Adrenal gland (tissue), 9 donors: ENCODE measurements at regions not wholly inside any gene's neighbourhood (a gene's known extent, or its start where the extent isn't known, plus 50 kb on each side); places are given as distances from the start of the nearest gene placed in this dataset.

Source experiments
- DNase-seq, 7 donors: peaks; one replicate each; pipeline ENCODE4 v3.0.0-alpha.2; 2019 to 2020
- H3K27ac ChIP-seq, 5 donors: fragments of 200-600 bp; sonication (generic) in 4 of 5; 1 replicate in 3 of 5; 2 replicates in 2 of 5; pipeline versions ENCODE4 v1.5.1 to v1.8.0; 2016 to 2020; ENCODE audit warnings: mild to moderate bottlenecking in 1 of 5
- H3K27me3 ChIP-seq: fragments of 200-600 bp; 2 replicates; pipeline ENCODE4 v1.8.0; 2021
- H3K36me3 ChIP-seq, 2 donors: fragments of 200-600 bp; replicated peaks in 1 of 2; 1 replicate in 1 of 2; 2 replicates in 1 of 2; pipeline versions ENCODE4 v1.5.1 to v1.8.0; 2018 to 2022
- H3K4me1 ChIP-seq, 2 donors: fragments of 200-600 bp; replicated peaks in 1 of 2; 1 replicate in 1 of 2; 2 replicates in 1 of 2; pipeline versions ENCODE4 v1.5.1 to v1.8.0; 2018 to 2021
- H3K4me3 ChIP-seq, 4 donors: fragments of 200-600 bp; sonication (generic) in 3 of 4; one replicate each; pipeline ENCODE4 v1.5.1; 2016 to 2018
- H3K9me3 ChIP-seq, 3 donors: fragments of 200-600 bp; sonication (generic) in 1 of 3; replicated peaks in 1 of 3; 1 replicate in 2 of 3; 2 replicates in 1 of 3; pipeline versions ENCODE4 v1.5.1 to v1.8.0; 2016 to 2021
- POLR2A ChIP-seq, 2 donors: fragments of 450-650 bp; IDR thresholded peaks; one replicate each; pipeline ENCODE4 v1.6.1; 2017; ENCODE audit warnings: antibody characterized with exemption in 2 of 2, mild to moderate bottlenecking in 2 of 2, moderate library complexity in 1 of 2
- WGBS, 4 donors: extraction: QIAGEN DNeasy Blood & Tissue Kit in 2 of 4; methylation state at CpG; one replicate each; pipeline versions ENCODE4 v1.1.5 to v1.1.7; 2013 to 2017; 5-methylcytosine and 5-hydroxymethylcytosine counted together
- intact Hi-C, 2 donors: fragments of 100-400 bp; cut with DNase I; formaldehyde crosslinking; loops; one replicate each; pipeline versions ENCODE4 v1.14.1 to v1.15.0; 2022 to 2023
- TF ChIP-seq, protein P1 (sequence below), 6 experiments: fragments of 450-650 bp in 4 of 6; fragments of 200-600 bp in 2 of 6; sonication (generic) in 1 of 6; IDR thresholded peaks; 1 replicate in 5 of 6; 2 replicates in 1 of 6; pipeline versions ENCODE4 v1.5.1 to v1.8.0; 2016 to 2021; ENCODE audit warnings: antibody characterized with exemption in 6 of 6, mild to moderate bottlenecking in 2 of 6, moderate library complexity in 1 of 6
- donor health status: healthy with polysubstance abuse.
- donor health status: Bipolar disorder and iron deficiency.
- donor health status: DM: yes; HTN: yes; CAD: no.
- donor health status: DM: no; HTN: no; CAD: no.
- donor health status: DM: no; HTN: no; CAD: no.

GRCh38 chr6:91106083-91106482, 519.2 kb upstream of the MAP3K7 start:
- Histone ChIP-seq H3K27me3 (no peaks in the 10 kb centered on the region), H3K9me3 (no peaks in the 10 kb centered on the region), H3K4me1 (no peaks in the 10 kb centered on the region), H3K36me3 (no peaks in the 10 kb centered on the region), H3K4me3 (no peak overlapping the region), H3K27ac (no peak overlapping the region)
- no peak for DNase-seq
- TF ChIP-seq, protein P1, sequence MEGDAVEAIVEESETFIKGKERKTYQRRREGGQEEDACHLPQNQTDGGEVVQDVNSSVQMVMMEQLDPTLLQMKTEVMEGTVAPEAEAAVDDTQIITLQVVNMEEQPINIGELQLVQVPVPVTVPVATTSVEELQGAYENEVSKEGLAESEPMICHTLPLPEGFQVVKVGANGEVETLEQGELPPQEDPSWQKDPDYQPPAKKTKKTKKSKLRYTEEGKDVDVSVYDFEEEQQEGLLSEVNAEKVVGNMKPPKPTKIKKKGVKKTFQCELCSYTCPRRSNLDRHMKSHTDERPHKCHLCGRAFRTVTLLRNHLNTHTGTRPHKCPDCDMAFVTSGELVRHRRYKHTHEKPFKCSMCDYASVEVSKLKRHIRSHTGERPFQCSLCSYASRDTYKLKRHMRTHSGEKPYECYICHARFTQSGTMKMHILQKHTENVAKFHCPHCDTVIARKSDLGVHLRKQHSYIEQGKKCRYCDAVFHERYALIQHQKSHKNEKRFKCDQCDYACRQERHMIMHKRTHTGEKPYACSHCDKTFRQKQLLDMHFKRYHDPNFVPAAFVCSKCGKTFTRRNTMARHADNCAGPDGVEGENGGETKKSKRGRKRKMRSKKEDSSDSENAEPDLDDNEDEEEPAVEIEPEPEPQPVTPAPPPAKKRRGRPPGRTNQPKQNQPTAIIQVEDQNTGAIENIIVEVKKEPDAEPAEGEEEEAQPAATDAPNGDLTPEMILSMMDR (IDR thresholded peaks at IDR 0.05): no peak
- no peak for TF ChIP-seq POLR2A (IDR thresholded peaks at IDR 0.05)
- intact Hi-C loops: no loop called here
- 38 to 60% (median 52%) methylated on average over 2 of the region's 2 CpGs for WGBS, 4 donors

- DNase-seq: no peak
- H3K27me3 ChIP-seq: no peaks in the 10 kb centered on the region
- H3K9me3 ChIP-seq: no peaks in the 10 kb centered on the region
- H3K36me3 ChIP-seq: no peaks in the 10 kb centered on the region
- H3K27ac ChIP-seq: no peak overlapping the region
- H3K4me1 ChIP-seq: no peaks in the 10 kb centered on the region
- no peak overlapping the region for H3K4me3 ChIP-seq
- TF ChIP-seq, protein P1 (IDR thresholded peaks at IDR 0.05): no peak
- no peak for TF ChIP-seq POLR2A (IDR thresholded peaks at IDR 0.05)
- intact Hi-C loops: no loop called here
These were observed 518.7 kb upstream of the MAP3K7 start for GRCh38 chr6:91105532-91105931.

GRCh38 chr6:91099479-91099878, 512.6 kb upstream of the MAP3K7 start:
- intact Hi-C loops: no loop called here
- no peak for DNase-seq
- WGBS, 4 donors: 50 to 73% (median 64%) methylated on average over 1 of the region's 1 CpG

GRCh38 chr6:91098006-91098405, 511.1 kb upstream of the MAP3K7 start:
- Histone ChIP-seq H3K36me3 (no peaks in the 10 kb centered on the region), H3K9me3 (no peaks in the 10 kb centered on the region), H3K4me1 (no peaks in the 10 kb centered on the region), H3K27ac (no peak overlapping the region), H3K4me3 (no peak overlapping the region), H3K27me3 (no peaks in the 10 kb centered on the region)
- 74 to 89% (median 82%) methylated on average over 5 of the region's 5 CpGs for WGBS, 4 donors
- DNase-seq: no peak
- TF ChIP-seq POLR2A (IDR thresholded peaks at IDR 0.05): no peak
- TF ChIP-seq, protein P1 (IDR thresholded peaks at IDR 0.05): no peak
- intact Hi-C loops: no loop called here

More at GRCh38 chr6:91099479-91099878, 512.6 kb upstream of the MAP3K7 start:
- Histone ChIP-seq H3K4me3 (no peak overlapping the region), H3K27ac (no peak overlapping the region), H3K9me3 (no peaks in the 10 kb centered on the region), H3K27me3 (no peaks in the 10 kb centered on the region), H3K4me1 (no peaks in the 10 kb centered on the region), H3K36me3 (no peaks in the 10 kb centered on the region)
- TF ChIP-seq POLR2A (IDR thresholded peaks at IDR 0.05): no peak
- TF ChIP-seq, protein P1 (IDR thresholded peaks at IDR 0.05): no peak
